Endothelial cell of umbilical vein (primary cell): ENCODE measurements at regions not wholly inside any gene's neighbourhood (a gene's known extent, or its start where the extent isn't known, plus 50 kb on each side); places are given as distances from the start of the nearest gene placed in this dataset.
"Not testable (repeated sequence)": the region's sequence is repeated elsewhere in the genome, so short reads cannot be mapped to it uniquely, and the experiment has no call there.

Source experiments
- BruUV-seq: library from RNA; stranded (reverse); fragments of 400-500 nt; replicated peaks from 2 replicates; lab custom pipeline; 2021; lab: Mats Ljungman, UMichigan
- CTCF ChIA-PET: fragments of 300-600, 350-600 bp; sonication (Branson Sonifier 250); formaldehyde crosslinking; loops from one replicate; lab custom pipeline; 2021; ENCODE audit warnings: antibody characterized with exemption, inconsistent platforms; lab: Charles Lee
- POLR2A ChIA-PET: fragments of 300-600, 350-600 bp; sonication (Branson Sonifier 250); formaldehyde crosslinking; loops from one replicate; lab custom pipeline; 2021; ENCODE audit warnings: antibody characterized with exemption, inconsistent platforms; lab: Charles Lee
- DNase-seq: peaks from one replicate; pipeline ENCODE4 v3.0.0-alpha.2; 2011; ENCODE audit warnings: low read depth, low spot score
- FAIRE-seq: peaks from 2 replicates; lab custom pipeline; 2011; peaks lifted over from hg19 to GRCh38; lab: Jason Lieb, UNC
- H2AFZ ChIP-seq: 2 replicates; pipeline ENCODE4 v1.6.0; 2012; ENCODE audit warnings: low read depth, low read length, control low read depth, inconsistent platforms
- H3K27ac ChIP-seq: 2 replicates; pipeline ENCODE4 v1.5.1; 2011; ENCODE audit warnings: low read depth, mild to moderate bottlenecking, control low read depth, low read length, moderate library complexity; ENCODE audit not compliant: insufficient read depth
- H3K27me3 ChIP-seq, 2 experiments: 2 replicates each; pipeline versions ENCODE4 v1.6.0 to v1.6.1; 2011; ENCODE audit warnings: low read length in 2 of 2, mixed read lengths in 1 of 2; ENCODE audit not compliant: control insufficient read depth in 2 of 2, insufficient read depth in 2 of 2
- H3K36me3 ChIP-seq, 2 experiments: 2 replicates in 1 of 2; 3 replicates in 1 of 2; pipeline ENCODE4 v1.5.1; 2011; ENCODE audit warnings: low read length in 2 of 2, mild to moderate bottlenecking in 1 of 2, moderate library complexity in 1 of 2; ENCODE audit not compliant: control insufficient read depth in 2 of 2, insufficient read depth in 2 of 2; ENCODE audit errors: extremely low read depth in 1 of 2
- H3K4me1 ChIP-seq: 3 replicates; pipeline ENCODE4 v1.5.1; 2011; ENCODE audit warnings: mild to moderate bottlenecking, low read length; ENCODE audit not compliant: control insufficient read depth, insufficient read depth; ENCODE audit errors: extremely low read depth
- H3K4me2 ChIP-seq: 2 replicates; pipeline ENCODE4 v1.6.1; 2011; ENCODE audit warnings: low read length, control low read depth, mixed read lengths; ENCODE audit not compliant: insufficient read depth
- H3K4me3 ChIP-seq, 3 experiments: fragments of 200-600 bp in 1 of 3; sonication (generic), shearing (Covaris generic) in 1 of 3; replicated peaks in 1 of 3; 2 replicates each; pipeline ENCODE4 v1.5.1; 2011 to 2016; ENCODE audit warnings: control low read depth in 3 of 3, low read length in 3 of 3, mild to moderate bottlenecking in 2 of 3, inconsistent platforms in 1 of 3, low read depth in 1 of 3, moderate library complexity in 1 of 3; ENCODE audit not compliant: insufficient read depth in 1 of 3
- H3K79me2 ChIP-seq: 2 replicates; pipeline ENCODE4 v1.6.0; 2012; ENCODE audit warnings: low read length, inconsistent platforms; ENCODE audit not compliant: control insufficient read depth, insufficient read depth
- H3K9ac ChIP-seq: replicated peaks from 2 replicates; pipeline ENCODE3; 2011; ENCODE audit warnings: low read length, control low read depth; ENCODE audit not compliant: insufficient read depth; ENCODE audit errors: extremely low read depth
- H3K9me1 ChIP-seq: replicated peaks from 3 replicates; pipeline ENCODE4 v1.6.0; 2011; ENCODE audit warnings: mild to moderate bottlenecking, low read length; ENCODE audit not compliant: control insufficient read depth, insufficient read depth; ENCODE audit errors: extremely low read depth
- H3K9me3 ChIP-seq: replicated peaks from 2 replicates; pipeline ENCODE4 v1.5.1; 2012; ENCODE audit warnings: low read length, inconsistent platforms; ENCODE audit not compliant: control insufficient read depth, insufficient read depth
- H4K20me1 ChIP-seq: replicated peaks from 2 replicates; pipeline ENCODE3; 2011; ENCODE audit warnings: mild to moderate bottlenecking, low read length; ENCODE audit not compliant: control insufficient read depth, insufficient read depth; ENCODE audit errors: extremely low read depth
- CTCF ChIP-seq, 2 donors: IDR thresholded peaks; 1 replicate in 1 of 2; 2 replicates in 1 of 2; pipeline ENCODE4 v1.5.1; 2011; ENCODE audit warnings: low read length in 2 of 2, mild to moderate bottlenecking in 2 of 2, moderate library complexity in 2 of 2, control low read depth in 1 of 2, inconsistent platforms in 1 of 2, low read depth in 1 of 2; ENCODE audit not compliant: insufficient read depth in 1 of 2; ENCODE audit errors: extremely low read depth in 1 of 2
- EZH2 ChIP-seq: IDR thresholded peaks from 2 replicates; pipeline ENCODE4 v1.6.1; 2012; ENCODE audit warnings: borderline replicate concordance, low read depth, mild to moderate bottlenecking, moderate library complexity, low read length, inconsistent platforms; ENCODE audit not compliant: severe bottlenecking
- FOS ChIP-seq: IDR thresholded peaks from 2 replicates; pipeline ENCODE4 v1.6.1; 2011; ENCODE audit warnings: mild to moderate bottlenecking, low read length, moderate library complexity, borderline replicate concordance; ENCODE audit not compliant: insufficient read depth
- GATA2 ChIP-seq: IDR thresholded peaks from 2 replicates; pipeline ENCODE4 v1.7.0; 2011; ENCODE audit warnings: low read depth, mild to moderate bottlenecking, moderate library complexity, mixed read lengths, low read length; ENCODE audit not compliant: insufficient read length, insufficient read depth
- JUN ChIP-seq: IDR thresholded peaks from 2 replicates; pipeline ENCODE4 v1.6.1; 2011; ENCODE audit warnings: borderline replicate concordance, low read depth; ENCODE audit not compliant: insufficient read length, insufficient read depth
- MAX ChIP-seq: IDR thresholded peaks from 2 replicates; pipeline ENCODE4 v1.6.1; 2011; ENCODE audit not compliant: insufficient read depth, insufficient read length
- MYC ChIP-seq: IDR thresholded peaks from one replicate; pipeline ENCODE4 v1.6.1; 2011; ENCODE audit warnings: mild to moderate bottlenecking, low read depth, low read length
- POLR2A ChIP-seq: IDR thresholded peaks from 2 replicates; pipeline ENCODE4 v1.6.1; 2012; ENCODE audit warnings: low read depth, mild to moderate bottlenecking, control low read depth, low read length
- POLR2AphosphoS5 ChIP-seq: IDR thresholded peaks from 2 replicates; pipeline ENCODE4 v1.6.1; 2012; ENCODE audit warnings: low read depth, mild to moderate bottlenecking, control low read depth, low read length, moderate library complexity; ENCODE audit not compliant: insufficient read depth
- dilution Hi-C: fragments of 300-500 bp; cut with MboI; formaldehyde crosslinking; loops from one replicate; pipeline ENCODE4 v1.15.0; 2019; ENCODE audit warnings: low sequenced_read_pairs; ENCODE audit not compliant: extremely low pct_ligation_motif_present
- intact Hi-C: fragments of 100-400 bp; cut with micrococcal nuclease; formaldehyde crosslinking; loops from one replicate; pipeline ENCODE4 v1.10.0; 2022

GRCh38 chr13:110820322-110820721 lies 94.5 kb downstream of the ANKRD10 start:
- H3K79me2 ChIP-seq: no peaks in the 10 kb centered on the region
- H3K27me3 ChIP-seq: peaks cover 0 to 3% of the 10 kb centered on the region in 2 experiments
- BruUV-seq: no TSS peak
- no peaks in the 10 kb centered on the region for H3K4me1 ChIP-seq
- no peaks in the 10 kb centered on the region for H4K20me1 ChIP-seq
- DNase-seq (no peak), FAIRE-seq (no peak)
- no peak overlapping the region for H3K4me2 ChIP-seq
- no peak overlapping the region for H3K4me3 ChIP-seq
- H3K27ac ChIP-seq: no peak overlapping the region
- TF ChIP-seq JUN (no peak), MYC (no peak), FOS (no peak), POLR2A (no peak), GATA2 (no peak), MAX (no peak), EZH2 (no peak), POLR2AphosphoS5 (no peak), CTCF (IDR thresholded peaks at IDR 0.05; ENCODE audit: extremely low read depth in 1 of 2, insufficient read depth in 1 of 2, low read depth in 1 of 2, low read length in 2 of 2) (no peak)
- dilution Hi-C loops (no loop called here), intact Hi-C loops (no loop called here)
- no peaks in the 10 kb centered on the region for H3K9me1 ChIP-seq
- H2AFZ ChIP-seq: no peak overlapping the region
- no peaks in the 10 kb centered on the region for H3K36me3 ChIP-seq
- POLR2A ChIA-PET: interaction anchor here (0.6 kb wide), 1 partner anchor 105 kb away, joined by 3 read pairs; no protein-coding TSS in a partner anchor
- CTCF ChIA-PET: interaction anchor here (0.8 to 1.4 kb wide), 6 partner anchors 104 to 365 kb away, joined by 3 to 10 read pairs (median 6); no protein-coding TSS in a partner anchor
- no peaks in the 10 kb centered on the region for H3K9me3 ChIP-seq
- no peak overlapping the region for H3K9ac ChIP-seq

- H3K9me3 ChIP-seq, H3K4me2 ChIP-seq, dilution Hi-C loops, BruUV-seq, H4K20me1 ChIP-seq, H3K36me3 ChIP-seq, H2AFZ ChIP-seq, H3K9me1 ChIP-seq, H3K4me1 ChIP-seq, H3K27ac ChIP-seq, H3K4me3 ChIP-seq, H3K27me3 ChIP-seq, DNase-seq, H3K79me2 ChIP-seq, intact Hi-C loops, H3K9ac ChIP-seq, POLR2A ChIA-PET, FAIRE-seq: not testable (repeated sequence)
- CTCF ChIA-PET: interaction anchor here (2.1 kb wide), 1 partner anchor 228 kb away, joined by 10 read pairs; no protein-coding TSS in a partner anchor
These were observed 92.8 kb downstream of the ANKRD10 start for GRCh38 chr13:110821837-110822668.
